Activated CD4-positive, alpha-beta T cell treated with anti-CD3 and anti-CD28 coated beads for 36 hours (primary cell): ENCODE measurements at regions not wholly inside any gene's neighbourhood (a gene's known extent, or its start where the extent isn't known, plus 50 kb on each side); places are given as distances from the start of the nearest gene placed in this dataset.
"Not testable (repeated sequence)": the region's sequence is repeated elsewhere in the genome, so short reads cannot be mapped to it uniquely, and the experiment has no call there.

ENCODE experiments used
- ATAC-seq: fragments of 200-7000 bp; cut with Tn5 transposase; one replicate; pipeline ENCODE4 v1.10.0; 2021; ENCODE audit warnings: mild to moderate bottlenecking, moderate library complexity
- CTCF ChIA-PET: fragments of 350-600 bp; sonication (Branson Sonifier 250); formaldehyde crosslinking; loops from one replicate; lab custom pipeline; 2021; ENCODE audit warnings: antibody characterized with exemption; lab: Charles Lee
- POLR2A ChIA-PET: fragments of 350-600 bp; sonication (Branson Sonifier 250); formaldehyde crosslinking; loops from one replicate; lab custom pipeline; 2021; ENCODE audit warnings: antibody characterized with exemption, inconsistent platforms; lab: Charles Lee
- DNase-seq: peaks from one replicate; pipeline ENCODE4 v3.0.0-alpha.2; 2020
- H3K27ac Mint-ChIP-seq: one replicate; pipeline ENCODE4 v1.8.0; 2021; ENCODE audit warnings: mixed read lengths
- H3K27me3 Mint-ChIP-seq: one replicate; pipeline ENCODE4 v1.8.0; 2021; ENCODE audit warnings: mixed read lengths
- H3K36me3 Mint-ChIP-seq: one replicate; pipeline ENCODE4 v1.8.0; 2021; ENCODE audit warnings: low read depth, mixed read lengths
- H3K4me1 Mint-ChIP-seq: one replicate; pipeline ENCODE4 v1.8.0; 2021; ENCODE audit warnings: mixed read lengths
- H3K4me3 Mint-ChIP-seq: one replicate; pipeline ENCODE4 v1.8.0; 2021; ENCODE audit warnings: mild to moderate bottlenecking, moderate library complexity, mixed read lengths
- H3K9me3 Mint-ChIP-seq: one replicate; pipeline ENCODE4 v1.8.0; 2021; ENCODE audit warnings: low read depth, mixed read lengths
- intact Hi-C, 2 experiments: fragments of 100-400 bp; cut with DNase I in 1 of 2; cut with micrococcal nuclease in 1 of 2; formaldehyde crosslinking; loops; one replicate each; pipeline versions ENCODE4 v1.14.2 to v1.15.1; 2022 to 2024; cut with DNase I, micrococcal nuclease

DNA sequence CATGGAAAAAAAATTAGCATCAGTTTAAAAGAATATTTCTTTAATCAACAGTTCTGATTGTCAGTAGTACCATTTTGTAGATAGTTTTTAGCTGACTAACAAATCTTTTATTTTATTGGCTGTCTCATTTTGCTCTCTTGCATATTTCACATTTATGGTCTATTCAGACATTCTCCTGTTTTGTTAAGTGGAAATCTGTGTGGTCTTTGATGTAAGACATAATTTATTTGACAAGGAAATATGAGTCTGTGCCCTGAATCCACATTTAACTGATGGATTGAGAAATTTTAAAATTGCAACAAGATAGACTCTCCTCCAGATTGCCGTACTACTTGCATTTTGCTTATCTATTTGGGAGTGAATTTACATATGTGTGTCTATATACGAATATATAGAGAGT is 96.3 kb upstream of the ATP5MC3 start:
- H3K9me3 Mint-ChIP-seq, result no peaks in the 10 kb centered on the region
- ChIA-PET CTCF (interaction anchor here (1.0 to 2.8 kb wide), 3 partner anchors 14 to 26 kb away, joined by 4 to 19 read pairs (median 4); no protein-coding TSS in a partner anchor), POLR2A (no interaction called here)
- no peak overlapping the region for H3K27ac Mint-ChIP-seq
- H3K27me3 Mint-ChIP-seq, result peaks cover 4% of the 10 kb centered on the region
- peaks cover 4% of the 10 kb centered on the region for H3K4me1 Mint-ChIP-seq
- ATAC-seq, result no peak
- H3K4me3 Mint-ChIP-seq, result no peak overlapping the region
- no peaks in the 10 kb centered on the region for H3K36me3 Mint-ChIP-seq
- no peak for DNase-seq
- intact Hi-C loops, result no loop called here

DNA sequence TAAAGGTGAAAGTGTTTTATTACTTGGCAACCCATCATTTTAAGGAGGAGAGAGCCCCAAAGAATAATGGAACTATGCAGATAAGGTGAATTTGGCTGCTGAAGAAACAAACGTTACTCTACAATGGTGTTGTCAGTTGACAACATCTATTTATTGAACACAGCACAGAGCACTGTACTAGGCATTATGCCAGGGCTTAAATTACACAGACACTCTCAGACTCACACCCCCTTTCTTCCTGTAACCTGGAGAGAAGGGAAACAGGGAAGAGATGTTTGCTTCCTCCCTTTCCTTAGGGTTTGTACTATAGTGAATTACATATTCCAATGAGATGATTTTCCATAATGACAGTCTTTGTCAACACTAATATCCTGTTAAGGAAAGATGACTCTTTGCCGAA is 94.0 kb upstream of the ATP5MC3 start:
- CTCF ChIA-PET, result interaction anchor here (0.6 to 3.7 kb wide), 2 partner anchors 24 to 335 kb away, joined by 3 to 15 read pairs; no protein-coding TSS in a partner anchor
- POLR2A ChIA-PET, result no interaction called here
- no peak overlapping the region for H3K27ac Mint-ChIP-seq
- intact Hi-C loops, result no loop called here
- H3K36me3 Mint-ChIP-seq, result no peaks in the 10 kb centered on the region
- DNase-seq, result no peak
- H3K9me3 Mint-ChIP-seq, result no peaks in the 10 kb centered on the region
- no peaks in the 10 kb centered on the region for H3K4me1 Mint-ChIP-seq
- no peak overlapping the region for H3K4me3 Mint-ChIP-seq
- peaks cover 10% of the 10 kb centered on the region for H3K27me3 Mint-ChIP-seq
- no peak for ATAC-seq

DNA sequence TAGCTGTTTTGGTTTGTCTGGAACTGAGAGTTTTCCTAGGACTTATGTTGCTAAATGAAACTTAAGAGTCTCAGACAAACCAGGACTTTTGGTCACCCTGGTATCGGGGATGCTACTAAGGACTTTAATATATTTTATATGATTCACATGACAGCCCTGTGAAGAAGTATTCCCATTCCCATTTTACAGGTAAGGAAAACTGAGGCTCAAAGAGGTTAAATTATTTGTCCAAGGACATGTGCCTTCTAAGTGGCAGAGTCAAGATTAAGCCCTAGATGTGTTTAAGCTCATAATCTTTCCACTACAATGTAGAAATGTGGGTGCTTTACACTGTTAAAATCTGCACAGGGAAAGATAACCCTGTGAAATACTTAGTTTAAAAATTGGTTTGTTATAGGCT is 77.7 kb upstream of the ATP5MC3 start:
- H3K4me1 Mint-ChIP-seq, result no peaks in the 10 kb centered on the region
- H3K4me3 Mint-ChIP-seq, result no peak overlapping the region
- CTCF ChIA-PET, result interaction anchor here (0.6 to 1.3 kb wide), 5 partner anchors 8 to 1316 kb away, joined by 3 to 7 read pairs (median 4); no protein-coding TSS in a partner anchor
- POLR2A ChIA-PET, result no interaction called here
- no peaks in the 10 kb centered on the region for H3K36me3 Mint-ChIP-seq
- H3K27me3 Mint-ChIP-seq, result peaks cover 20% of the 10 kb centered on the region
- H3K9me3 Mint-ChIP-seq, result peaks cover 2% of the 10 kb centered on the region
- no peak for ATAC-seq
- no peak overlapping the region for H3K27ac Mint-ChIP-seq
- intact Hi-C loops, result no loop called here
- DNase-seq, result no peak

GRCh38 chr2:175256806-175257585 is 75.5 kb upstream of the ATP5MC3 start:
- ChIA-PET CTCF (interaction anchor here (0.6 to 1.4 kb wide), 4 partner anchors 9 to 519 kb away, joined by 3 to 5 read pairs (median 4); no protein-coding TSS in a partner anchor), POLR2A (interaction anchor here (1.2 kb wide), 1 partner anchor 11 kb away, joined by 3 read pairs; no protein-coding TSS in a partner anchor)
- no peak overlapping the region for H3K27ac Mint-ChIP-seq
- H3K36me3 Mint-ChIP-seq, result no peaks in the 10 kb centered on the region
- no peaks in the 10 kb centered on the region for H3K4me1 Mint-ChIP-seq
- DNase-seq (peak; percentile 17), ATAC-seq (no peak)
- peaks cover 30% of the 10 kb centered on the region for H3K27me3 Mint-ChIP-seq
- peaks cover 2% of the 10 kb centered on the region for H3K9me3 Mint-ChIP-seq
- intact Hi-C loops, result no loop called here
- no peak overlapping the region for H3K4me3 Mint-ChIP-seq

- H3K4me1 Mint-ChIP-seq, intact Hi-C loops, H3K36me3 Mint-ChIP-seq, POLR2A ChIA-PET, DNase-seq, ATAC-seq, H3K27ac Mint-ChIP-seq, H3K9me3 Mint-ChIP-seq, H3K4me3 Mint-ChIP-seq: not testable (repeated sequence)
- CTCF ChIA-PET, result interaction anchor here (0.6 to 1.4 kb wide), 2 partner anchors 10 to 519 kb away, joined by 3 read pairs; no protein-coding TSS in a partner anchor
- H3K27me3 Mint-ChIP-seq, result peaks cover 30% of the 10 kb centered on the region
Measured at GRCh38 chr2:175256391-175256790, 74.9 kb upstream of the ATP5MC3 start.

GRCh38 chr2:175253871-175254270 is 72.4 kb upstream of the ATP5MC3 start:
- Mint-ChIP-seq H3K27me3 (peaks cover 32% of the 10 kb centered on the region), H3K36me3 (no peaks in the 10 kb centered on the region), H3K4me3 (no peak overlapping the region), H3K9me3 (peaks cover 2% of the 10 kb centered on the region), H3K27ac (no peak overlapping the region), H3K4me1 (no peaks in the 10 kb centered on the region)
- no peak for DNase-seq
- ChIA-PET POLR2A (no interaction called here), CTCF (interaction anchor here (1.4 kb wide), 1 partner anchor 23 kb away, joined by 4 read pairs; no protein-coding TSS in a partner anchor)
- ATAC-seq, result no peak
- intact Hi-C loops, result loop anchor here in 1 of 2 experiments (2.0 kb wide), 1 partner anchor 843 kb away; no protein-coding TSS in a partner anchor

DNA sequence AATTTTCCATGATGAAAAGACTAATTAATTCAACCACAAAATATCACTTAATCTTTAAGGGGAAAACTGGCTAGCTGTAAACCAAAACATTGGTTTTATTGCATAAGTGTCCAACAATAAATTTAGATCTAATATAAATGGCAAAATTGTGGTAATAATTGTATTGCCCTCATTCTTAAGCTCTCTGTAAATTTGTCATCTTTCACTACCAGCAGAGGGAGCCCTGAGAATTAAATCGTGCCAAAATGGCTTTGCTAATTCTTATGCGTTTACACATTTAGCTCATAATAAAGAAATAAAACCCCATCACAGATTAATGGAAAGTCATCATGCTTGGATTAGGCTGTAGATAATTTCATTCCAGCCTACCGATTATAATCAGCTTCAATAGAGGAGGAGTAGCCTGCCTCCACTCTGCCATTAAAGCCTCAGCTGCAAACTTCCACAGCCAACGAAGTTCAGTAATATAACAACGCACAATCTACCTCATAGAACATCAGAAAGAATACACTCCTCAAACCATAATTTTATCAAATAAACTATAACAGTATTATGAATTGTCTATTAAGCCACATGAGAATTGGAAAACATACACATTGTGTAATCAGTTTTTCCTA is 70.0 kb upstream of the ATP5MC3 start:
- ATAC-seq, result no peak
- Mint-ChIP-seq H3K27me3 (peaks cover 22% of the 10 kb centered on the region), H3K36me3 (no peaks in the 10 kb centered on the region), H3K27ac (no peak overlapping the region), H3K9me3 (peaks cover 2% of the 10 kb centered on the region), H3K4me1 (no peaks in the 10 kb centered on the region), H3K4me3 (no peak overlapping the region)
- POLR2A ChIA-PET, result no interaction called here
- intact Hi-C loops, result loop anchor here (2.0 kb wide), 3 partner anchors 31 to 845 kb away; no protein-coding TSS in a partner anchor
- CTCF ChIA-PET, result interaction anchor here (0.5 to 3.1 kb wide), 37 partner anchors 8 to 1161 kb away, joined by 3 to 35 read pairs (median 6); no protein-coding TSS in a partner anchor
- DNase-seq, result no peak

GRCh38 chr2:175247159-175247558 is 65.6 kb upstream of the ATP5MC3 start:
- no peaks in the 10 kb centered on the region for H3K4me1 Mint-ChIP-seq
- H3K27me3 Mint-ChIP-seq, result peaks cover 6% of the 10 kb centered on the region
- H3K4me3 Mint-ChIP-seq, result no peak overlapping the region
- DNase-seq, result no peak
- H3K36me3 Mint-ChIP-seq, result no peaks in the 10 kb centered on the region
- intact Hi-C loops, result no loop called here
- ATAC-seq, result no peak
- no peak overlapping the region for H3K27ac Mint-ChIP-seq
- POLR2A ChIA-PET, result no interaction called here
- no peaks in the 10 kb centered on the region for H3K9me3 Mint-ChIP-seq
- CTCF ChIA-PET, result interaction anchor here (1.2 kb wide), 1 partner anchor 43 kb away, joined by 3 read pairs; no protein-coding TSS in a partner anchor

GRCh38 chr2:175244697-175245096 is 63.2 kb upstream of the ATP5MC3 start:
- ATAC-seq, result no peak
- no peak overlapping the region for H3K4me3 Mint-ChIP-seq
- H3K27me3 Mint-ChIP-seq, result peaks cover 12% of the 10 kb centered on the region
- POLR2A ChIA-PET, result no interaction called here
- no peaks in the 10 kb centered on the region for H3K4me1 Mint-ChIP-seq
- DNase-seq, result no peak
- no peaks in the 10 kb centered on the region for H3K36me3 Mint-ChIP-seq
- no peak overlapping the region for H3K27ac Mint-ChIP-seq
- peaks cover 4% of the 10 kb centered on the region for H3K9me3 Mint-ChIP-seq
- CTCF ChIA-PET, result interaction anchor here (1.1 kb wide), 1 partner anchor 191 kb away, joined by 3 read pairs; no protein-coding TSS in a partner anchor
- intact Hi-C loops, result no loop called here

- DNase-seq (no peak), ATAC-seq (no peak)
- peaks cover 2% of the 10 kb centered on the region for H3K36me3 Mint-ChIP-seq
- no peak overlapping the region for H3K27ac Mint-ChIP-seq
- H3K9me3 Mint-ChIP-seq, result peaks cover 24% of the 10 kb centered on the region
- ChIA-PET CTCF (interaction anchor here (4.0 kb wide), 1 partner anchor 10 kb away, joined by 23 read pairs; no protein-coding TSS in a partner anchor), POLR2A (no interaction called here)
- peaks cover 8% of the 10 kb centered on the region for H3K4me1 Mint-ChIP-seq
- intact Hi-C loops, result no loop called here
- no peak overlapping the region for H3K4me3 Mint-ChIP-seq
- peaks cover 19% of the 10 kb centered on the region for H3K27me3 Mint-ChIP-seq
Measured at GRCh38 chr2:175241691-175242090, 60.2 kb upstream of the ATP5MC3 start.

GRCh38 chr2:175240033-175240432 is 58.5 kb upstream of the ATP5MC3 start:
- H3K4me1 Mint-ChIP-seq, ATAC-seq, POLR2A ChIA-PET, H3K27ac Mint-ChIP-seq, intact Hi-C loops, DNase-seq, H3K4me3 Mint-ChIP-seq, H3K36me3 Mint-ChIP-seq: not testable (repeated sequence)
- peaks cover 21% of the 10 kb centered on the region for H3K27me3 Mint-ChIP-seq
- peaks cover 24% of the 10 kb centered on the region for H3K9me3 Mint-ChIP-seq
- CTCF ChIA-PET, result interaction anchor here (0.5 to 4.0 kb wide), 3 partner anchors 11 to 18 kb away, joined by 3 to 23 read pairs (median 4); no protein-coding TSS in a partner anchor
